Endothelial cell (in vitro differentiated cells): ENCODE measurements at regions not wholly inside any gene's neighbourhood (a gene's known extent, or its start where the extent isn't known, plus 50 kb on each side); places are given as distances from the start of the nearest gene placed in this dataset.
"Not testable (repeated sequence)": the region's sequence is repeated elsewhere in the genome, so short reads cannot be mapped to it uniquely, and the experiment has no call there.

ENCODE experiments used
- DNase-seq: peaks from one replicate; pipeline ENCODE4 v3.0.0; 2021; ENCODE audit warnings: low spot score
- H3K27ac Mint-ChIP-seq: one replicate; pipeline ENCODE4 v1.8.0; 2021; ENCODE audit warnings: mixed read lengths, inconsistent platforms; ENCODE audit not compliant: unreplicated experiment
- H3K27me3 Mint-ChIP-seq: one replicate; pipeline ENCODE4 v1.8.0; 2021; ENCODE audit warnings: mild to moderate bottlenecking, moderate library complexity, mixed read lengths, inconsistent platforms; ENCODE audit not compliant: unreplicated experiment
- H3K36me3 Mint-ChIP-seq: one replicate; pipeline ENCODE4 v1.8.0; 2021; ENCODE audit warnings: mild to moderate bottlenecking, low read depth, mixed read lengths, inconsistent platforms; ENCODE audit not compliant: unreplicated experiment
- H3K4me1 Mint-ChIP-seq: one replicate; pipeline ENCODE4 v1.8.0; 2021; ENCODE audit warnings: mild to moderate bottlenecking, mixed read lengths, inconsistent platforms; ENCODE audit not compliant: unreplicated experiment
- H3K4me3 Mint-ChIP-seq: one replicate; pipeline ENCODE4 v1.8.0; 2021; ENCODE audit warnings: mild to moderate bottlenecking, mixed read lengths, inconsistent platforms; ENCODE audit not compliant: unreplicated experiment
- H3K9me3 Mint-ChIP-seq: one replicate; pipeline ENCODE4 v1.8.0; 2021; ENCODE audit warnings: mixed read lengths, inconsistent platforms; ENCODE audit not compliant: unreplicated experiment
- TF ChIP-seq, protein P1 (sequence below): fragments of 200-600 bp; sonication (generic); IDR thresholded peaks from one replicate; pipeline ENCODE4 v1.5.0; 2021; ENCODE audit warnings: antibody characterized with exemption; ENCODE audit not compliant: unreplicated experiment

DNA sequence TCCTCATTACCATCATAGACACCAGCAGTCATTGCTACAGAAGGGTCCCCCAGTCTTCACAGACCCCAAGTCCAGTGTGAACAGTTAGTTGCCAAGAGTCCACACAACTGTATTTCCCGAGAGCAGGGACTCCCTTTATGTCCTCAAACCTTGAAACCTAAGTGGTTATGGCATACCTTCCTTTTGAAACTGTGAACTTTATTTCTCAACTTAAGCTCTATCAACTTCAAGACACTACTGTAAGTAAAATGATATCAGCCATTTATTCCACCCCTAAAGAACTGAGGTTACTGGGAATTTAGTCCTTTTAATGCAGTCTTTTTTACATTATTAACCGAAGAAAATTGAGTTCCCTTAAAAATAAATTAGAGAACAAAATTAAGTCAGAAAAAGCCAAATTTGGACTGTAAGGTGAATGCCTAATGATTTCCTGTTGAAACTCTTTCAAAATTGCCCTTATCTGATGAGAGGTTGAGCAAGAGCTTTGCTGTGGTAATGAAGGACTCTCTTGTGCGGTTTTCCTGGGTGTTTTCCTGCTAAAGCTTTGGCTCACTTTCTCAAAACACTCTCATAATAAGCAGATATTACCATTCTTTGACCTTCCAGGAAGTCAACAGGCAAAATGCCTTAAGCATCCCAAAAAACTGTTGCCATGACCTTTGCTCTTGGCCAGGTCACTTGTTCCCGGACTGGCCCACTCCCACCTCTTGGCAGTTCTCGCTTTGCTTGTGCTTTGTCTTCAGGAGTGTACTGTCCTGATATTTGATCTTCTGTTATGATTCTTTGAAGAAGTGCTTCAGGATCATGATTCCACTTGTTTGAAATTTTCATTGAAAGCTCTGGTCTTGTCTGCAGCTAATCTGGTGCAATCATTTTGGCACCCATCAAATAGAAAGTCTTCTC, 765.4 kb upstream of the ANO3 start:
- no peak for DNase-seq
- Mint-ChIP-seq H3K4me1 (no peaks in the 10 kb centered on the region), H3K9me3 (no peaks in the 10 kb centered on the region), H3K27me3 (no peaks in the 10 kb centered on the region), H3K36me3 (no peaks in the 10 kb centered on the region), H3K4me3 (no peak overlapping the region), H3K27ac (no peak overlapping the region)
- TF ChIP-seq, protein P1, sequence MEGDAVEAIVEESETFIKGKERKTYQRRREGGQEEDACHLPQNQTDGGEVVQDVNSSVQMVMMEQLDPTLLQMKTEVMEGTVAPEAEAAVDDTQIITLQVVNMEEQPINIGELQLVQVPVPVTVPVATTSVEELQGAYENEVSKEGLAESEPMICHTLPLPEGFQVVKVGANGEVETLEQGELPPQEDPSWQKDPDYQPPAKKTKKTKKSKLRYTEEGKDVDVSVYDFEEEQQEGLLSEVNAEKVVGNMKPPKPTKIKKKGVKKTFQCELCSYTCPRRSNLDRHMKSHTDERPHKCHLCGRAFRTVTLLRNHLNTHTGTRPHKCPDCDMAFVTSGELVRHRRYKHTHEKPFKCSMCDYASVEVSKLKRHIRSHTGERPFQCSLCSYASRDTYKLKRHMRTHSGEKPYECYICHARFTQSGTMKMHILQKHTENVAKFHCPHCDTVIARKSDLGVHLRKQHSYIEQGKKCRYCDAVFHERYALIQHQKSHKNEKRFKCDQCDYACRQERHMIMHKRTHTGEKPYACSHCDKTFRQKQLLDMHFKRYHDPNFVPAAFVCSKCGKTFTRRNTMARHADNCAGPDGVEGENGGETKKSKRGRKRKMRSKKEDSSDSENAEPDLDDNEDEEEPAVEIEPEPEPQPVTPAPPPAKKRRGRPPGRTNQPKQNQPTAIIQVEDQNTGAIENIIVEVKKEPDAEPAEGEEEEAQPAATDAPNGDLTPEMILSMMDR: no peak

DNA sequence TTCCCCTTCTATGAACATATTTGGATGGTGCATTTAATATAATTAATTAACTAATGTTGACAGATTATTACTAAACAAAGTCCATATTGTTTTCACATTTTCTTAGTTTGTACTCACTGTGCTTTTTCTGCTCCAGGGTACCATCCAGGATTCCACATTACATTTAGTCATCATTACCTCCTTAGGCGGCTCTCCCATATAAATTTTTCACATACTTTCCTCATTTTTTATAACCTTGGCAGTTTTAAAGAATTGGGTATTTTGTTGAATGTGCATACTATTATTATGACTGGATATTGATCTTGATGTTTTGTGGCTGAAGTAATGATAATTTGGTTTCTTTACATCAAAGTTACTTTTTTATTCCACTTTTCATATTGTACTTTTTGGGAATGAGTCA, 755.6 kb upstream of the ANO3 start:
- Mint-ChIP-seq H3K27ac (no peak overlapping the region), H3K27me3 (no peaks in the 10 kb centered on the region), H3K4me3 (no peak overlapping the region), H3K36me3 (no peaks in the 10 kb centered on the region), H3K4me1 (no peaks in the 10 kb centered on the region), H3K9me3 (no peaks in the 10 kb centered on the region)
- no peak for DNase-seq
- TF ChIP-seq, protein P1: no peak

DNA sequence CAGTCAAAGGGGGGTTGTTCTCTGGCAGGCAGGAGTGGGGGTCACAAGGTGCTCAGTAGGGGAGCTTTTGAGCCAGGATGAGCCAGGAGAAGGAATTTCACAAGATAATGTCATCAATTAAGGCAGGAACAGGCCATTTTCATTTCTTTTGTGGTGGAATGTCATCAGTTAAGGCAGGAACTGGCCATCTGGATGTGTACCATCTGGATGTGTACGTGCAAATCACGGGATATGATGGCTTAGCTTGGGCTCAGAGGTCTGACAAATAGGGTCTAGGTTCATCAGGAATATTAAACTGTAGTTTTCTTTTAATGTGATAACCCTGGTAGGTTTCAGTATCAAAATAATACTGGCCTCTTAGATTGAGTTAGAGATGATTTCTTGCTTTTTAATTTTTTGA, 752.4 kb upstream of the ANO3 start:
- H3K36me3 Mint-ChIP-seq, DNase-seq, H3K9me3 Mint-ChIP-seq, H3K4me3 Mint-ChIP-seq, H3K27me3 Mint-ChIP-seq, H3K4me1 Mint-ChIP-seq, H3K27ac Mint-ChIP-seq: not testable (repeated sequence)

DNA sequence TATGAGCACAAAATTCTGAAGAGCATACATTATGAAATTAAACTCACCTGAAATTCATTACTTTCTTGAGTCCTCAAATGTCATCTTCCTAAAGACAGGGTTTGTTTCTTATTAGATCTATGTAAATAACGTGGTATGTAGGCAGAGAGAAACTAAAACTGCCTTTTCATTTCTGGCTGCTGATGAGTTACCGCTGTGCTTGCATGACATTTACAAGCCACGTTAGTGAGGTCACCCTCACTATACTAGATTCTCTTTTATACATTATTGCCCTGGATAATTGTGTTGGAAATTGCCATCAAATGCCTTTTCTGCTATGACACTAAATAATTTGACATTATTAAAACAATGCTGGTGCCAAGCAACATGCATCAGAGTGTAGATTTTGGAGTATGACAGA, 748.3 kb upstream of the ANO3 start:
- Mint-ChIP-seq H3K27ac (no peak overlapping the region), H3K4me1 (peaks cover 2% of the 10 kb centered on the region), H3K4me3 (no peak overlapping the region), H3K9me3 (no peaks in the 10 kb centered on the region), H3K36me3 (no peaks in the 10 kb centered on the region), H3K27me3 (no peaks in the 10 kb centered on the region)
- no peak for DNase-seq
- TF ChIP-seq, protein P1: no peak

DNA sequence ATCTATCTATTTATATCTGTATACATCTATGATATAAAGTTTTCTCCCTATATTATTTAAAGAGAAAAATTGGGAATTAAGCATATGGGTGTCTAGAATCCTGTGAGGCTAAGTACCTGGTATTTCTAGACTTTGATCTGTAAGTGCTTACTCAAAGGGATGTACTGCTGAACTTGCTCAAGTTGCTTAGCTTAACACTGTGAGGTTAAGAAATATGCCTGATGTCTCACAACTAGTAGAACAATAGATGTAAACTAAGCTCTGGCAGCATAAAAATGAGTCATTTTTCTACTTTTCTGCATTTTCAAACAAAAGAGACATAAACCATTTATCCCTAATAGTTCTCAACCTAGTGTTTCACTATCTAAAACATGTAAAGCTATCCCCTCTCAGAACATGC, 744.4 kb upstream of the ANO3 start:
- Mint-ChIP-seq H3K9me3 (no peaks in the 10 kb centered on the region), H3K4me1 (peaks cover 2% of the 10 kb centered on the region), H3K27ac (no peak overlapping the region), H3K36me3 (no peaks in the 10 kb centered on the region), H3K4me3 (no peak overlapping the region), H3K27me3 (no peaks in the 10 kb centered on the region)
- no peak for DNase-seq
- TF ChIP-seq, protein P1: no peak
